ENCODE measurements at regions not wholly inside any gene's neighbourhood (a gene's known extent, or its start where the extent isn't known, plus 50 kb on each side); places are given as distances from the start of the nearest gene placed in this dataset.

DNA sequence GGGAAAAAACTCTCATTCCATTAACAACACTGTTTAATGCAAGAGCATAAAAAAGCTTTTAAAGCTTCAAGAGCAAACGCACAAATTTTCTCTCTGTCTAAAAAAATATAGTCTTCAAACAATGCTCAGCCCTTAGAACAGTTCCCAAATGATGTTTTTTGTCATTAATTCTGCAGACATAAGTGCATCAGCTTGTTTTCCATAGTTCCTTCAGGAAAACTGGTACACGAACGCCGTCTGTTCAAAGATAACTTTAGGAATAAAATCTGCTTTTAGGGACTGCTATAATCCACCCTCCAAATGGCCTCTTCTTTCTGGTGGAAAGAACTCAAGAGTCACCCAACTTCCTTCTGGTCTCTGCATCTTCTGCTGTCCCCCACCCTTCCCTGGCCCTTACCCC is 98.2 kb upstream of the SLC66A3 start:
- TF ChIP-seq POLR2A (IDR thresholded peaks at IDR 0.05) (no peak), CTCF (IDR thresholded peaks at IDR 0.05 in 4 of 5, conservative IDR thresholded peaks at IDR 0.05 in 1 of 5) (no peak)
